ENCODE measurements at regions not wholly inside any gene's neighbourhood (a gene's known extent, or its start where the extent isn't known, plus 50 kb on each side); places are given as distances from the start of the nearest gene placed in this dataset.

- TF ChIP-seq GATA2 (IDR thresholded peaks at IDR 0.05; ENCODE audit: low read depth, low read length) (no peak), GATA3 (IDR thresholded peaks at IDR 0.05; ENCODE audit: low read depth, low read length) (no peak)
Observed at GRCh38 chr22:48335442-48336139, 1492.1 kb downstream of the BRD1 start.
